OCI-LY7 (cell line): ENCODE measurements at regions not wholly inside any gene's neighbourhood (a gene's known extent, or its start where the extent isn't known, plus 50 kb on each side); places are given as distances from the start of the nearest gene placed in this dataset.

Experiments used
- BruUV-seq: library from RNA; stranded (reverse); fragments of 400-500 nt; replicated peaks from 2 replicates; lab custom pipeline; 2021; lab: Mats Ljungman, UMichigan
- CTCF ChIA-PET: fragments of 300-600 bp; sonication (Branson Sonifier 250); formaldehyde crosslinking; loops from one replicate; lab custom pipeline; 2022; ENCODE audit warnings: antibody characterized with exemption; ENCODE audit not compliant: unreplicated experiment; lab: Charles Lee
- POLR2A ChIA-PET: fragments of 300-600 bp; sonication (Branson Sonifier 250); formaldehyde crosslinking; loops from one replicate; lab custom pipeline; 2022; ENCODE audit warnings: antibody characterized with exemption; lab: Charles Lee
- DNase-seq: peaks from one replicate; pipeline ENCODE4 v3.0.0-alpha.2; 2015; ENCODE audit warnings: low spot score
- H2AFZ ChIP-seq: fragments of 200-600 bp; sonication (generic), shearing (Covaris generic); 2 replicates; pipeline ENCODE4 v1.6.1; 2014; ENCODE audit warnings: mild to moderate bottlenecking, antibody characterized with exemption, low read length, moderate library complexity
- H3K27ac ChIP-seq: fragments of 200-600 bp; sonication (generic); 2 replicates; pipeline ENCODE4 v1.5.1; 2014; ENCODE audit warnings: mixed run types, low read depth, mild to moderate bottlenecking, moderate library complexity, low read length, inconsistent platforms; ENCODE audit not compliant: poor library complexity, severe bottlenecking
- H3K36me3 ChIP-seq: fragments of 200-600 bp; sonication (generic); 2 replicates; pipeline ENCODE4 v1.6.1; 2014; ENCODE audit warnings: mild to moderate bottlenecking, antibody characterized with exemption, low read length, moderate library complexity, mixed read lengths; ENCODE audit not compliant: insufficient read depth
- H3K4me1 ChIP-seq: fragments of 200-600 bp; sonication (generic); 2 replicates; pipeline ENCODE4 v1.5.1; 2014; ENCODE audit warnings: mild to moderate bottlenecking, low read length; ENCODE audit not compliant: insufficient read depth, poor library complexity, severe bottlenecking
- H3K4me2 ChIP-seq: fragments of 200-600 bp; sonication (generic); 2 replicates; pipeline ENCODE4 v1.6.1; 2014; ENCODE audit warnings: mild to moderate bottlenecking, low read length
- H3K4me3 ChIP-seq: fragments of 200-600 bp; sonication (generic); 2 replicates; pipeline ENCODE4 v1.5.1; 2014; ENCODE audit warnings: mild to moderate bottlenecking, low read depth, low read length; ENCODE audit not compliant: poor library complexity, severe bottlenecking
- H3K79me2 ChIP-seq: fragments of 200-600 bp; sonication (generic); 2 replicates; pipeline ENCODE4 v1.6.1; 2016; ENCODE audit warnings: low read depth, mild to moderate bottlenecking, low read length, moderate library complexity, mixed read lengths; ENCODE audit not compliant: insufficient read depth
- H3K9me2 ChIP-seq: fragments of 200-600 bp; sonication (generic); 2 replicates; pipeline ENCODE4 v1.6.1; 2016; ENCODE audit warnings: mild to moderate bottlenecking, low read length, mixed read lengths; ENCODE audit not compliant: insufficient read depth
- H3K9me3 ChIP-seq: fragments of 200-600 bp; sonication (generic); 2 replicates; pipeline ENCODE4 v1.6.1; 2014; ENCODE audit warnings: mild to moderate bottlenecking, mixed run types, low read length, mixed read lengths
- H4K20me1 ChIP-seq: fragments of 200-600 bp; sonication (generic); 2 replicates; pipeline ENCODE4 v1.6.1; 2014; ENCODE audit warnings: mild to moderate bottlenecking, antibody characterized with exemption, low read length, moderate library complexity, mixed read lengths; ENCODE audit not compliant: insufficient read depth
- EZH2phosphoT487 ChIP-seq: fragments of 200-600 bp; sonication (generic); IDR thresholded peaks from 2 replicates; pipeline ENCODE4 v1.6.1; 2018; ENCODE audit warnings: low read depth, borderline replicate concordance, mild to moderate bottlenecking, mixed run types, antibody characterized with exemption, low read length, moderate library complexity, mixed read lengths
- intact Hi-C: fragments of 100-400 bp; cut with micrococcal nuclease; formaldehyde crosslinking; loops from one replicate; pipeline ENCODE4 v1.10.0; 2022; ENCODE audit not compliant: unreplicated experiment
- TF ChIP-seq, protein P1 (sequence below): fragments of 200-600 bp; sonication (generic); conservative IDR thresholded peaks from 2 replicates; pipeline ENCODE4 v1.5.1; 2014; ENCODE audit warnings: mild to moderate bottlenecking, antibody characterized with exemption, low read length, moderate library complexity, mixed read lengths

DNA sequence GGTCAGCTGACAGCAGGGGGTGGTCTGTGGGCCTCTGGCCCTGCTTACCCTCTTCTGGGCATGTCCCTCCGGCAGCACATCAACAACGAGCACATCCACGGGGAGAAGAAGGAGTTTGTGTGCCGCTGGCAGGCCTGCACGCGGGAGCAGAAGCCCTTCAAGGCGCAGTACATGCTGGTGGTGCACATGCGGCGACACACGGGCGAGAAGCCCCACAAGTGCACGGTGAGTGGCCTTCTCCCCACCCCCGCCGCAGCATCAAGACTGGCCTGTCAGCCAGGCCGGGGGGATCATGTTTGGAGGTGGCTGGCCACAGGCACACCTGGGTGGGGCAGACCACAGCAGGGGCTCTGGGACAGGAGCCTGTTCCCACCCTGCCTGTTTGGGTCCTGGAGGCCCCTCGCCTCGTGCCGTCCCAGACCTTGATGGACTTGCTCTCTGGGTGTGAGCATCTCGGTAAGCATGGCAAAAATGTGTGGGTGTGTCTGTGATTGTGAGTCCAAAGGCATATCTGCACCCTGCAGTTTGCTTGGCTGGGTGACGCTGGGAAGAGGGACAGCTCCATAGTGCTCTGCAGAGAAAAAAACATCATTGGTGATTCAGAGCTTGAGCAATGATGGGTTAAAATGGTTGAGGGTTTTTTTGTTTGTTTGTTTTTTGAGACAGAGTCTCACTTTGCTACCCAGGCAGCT is 242.8 kb downstream of the GLI2 start:
- intact Hi-C loops: no loop called here
- DNase-seq: no peak
- Histone ChIP-seq H3K4me3 (no peak overlapping the region), H3K36me3 (no peaks in the 10 kb centered on the region), H3K9me3 (no peaks in the 10 kb centered on the region), H3K79me2 (no peaks in the 10 kb centered on the region), H2AFZ (no peak overlapping the region), H3K4me2 (no peak overlapping the region), H4K20me1 (no peaks in the 10 kb centered on the region), H3K4me1 (no peaks in the 10 kb centered on the region), H3K9me2 (no peaks in the 10 kb centered on the region), H3K27ac (no peak overlapping the region)
- ChIA-PET CTCF (no interaction called here), POLR2A (no interaction called here)
- no peak for TF ChIP-seq EZH2phosphoT487
- TF ChIP-seq, protein P1, sequence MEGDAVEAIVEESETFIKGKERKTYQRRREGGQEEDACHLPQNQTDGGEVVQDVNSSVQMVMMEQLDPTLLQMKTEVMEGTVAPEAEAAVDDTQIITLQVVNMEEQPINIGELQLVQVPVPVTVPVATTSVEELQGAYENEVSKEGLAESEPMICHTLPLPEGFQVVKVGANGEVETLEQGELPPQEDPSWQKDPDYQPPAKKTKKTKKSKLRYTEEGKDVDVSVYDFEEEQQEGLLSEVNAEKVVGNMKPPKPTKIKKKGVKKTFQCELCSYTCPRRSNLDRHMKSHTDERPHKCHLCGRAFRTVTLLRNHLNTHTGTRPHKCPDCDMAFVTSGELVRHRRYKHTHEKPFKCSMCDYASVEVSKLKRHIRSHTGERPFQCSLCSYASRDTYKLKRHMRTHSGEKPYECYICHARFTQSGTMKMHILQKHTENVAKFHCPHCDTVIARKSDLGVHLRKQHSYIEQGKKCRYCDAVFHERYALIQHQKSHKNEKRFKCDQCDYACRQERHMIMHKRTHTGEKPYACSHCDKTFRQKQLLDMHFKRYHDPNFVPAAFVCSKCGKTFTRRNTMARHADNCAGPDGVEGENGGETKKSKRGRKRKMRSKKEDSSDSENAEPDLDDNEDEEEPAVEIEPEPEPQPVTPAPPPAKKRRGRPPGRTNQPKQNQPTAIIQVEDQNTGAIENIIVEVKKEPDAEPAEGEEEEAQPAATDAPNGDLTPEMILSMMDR: no peak
- BruUV-seq: no TSS peak

DNA sequence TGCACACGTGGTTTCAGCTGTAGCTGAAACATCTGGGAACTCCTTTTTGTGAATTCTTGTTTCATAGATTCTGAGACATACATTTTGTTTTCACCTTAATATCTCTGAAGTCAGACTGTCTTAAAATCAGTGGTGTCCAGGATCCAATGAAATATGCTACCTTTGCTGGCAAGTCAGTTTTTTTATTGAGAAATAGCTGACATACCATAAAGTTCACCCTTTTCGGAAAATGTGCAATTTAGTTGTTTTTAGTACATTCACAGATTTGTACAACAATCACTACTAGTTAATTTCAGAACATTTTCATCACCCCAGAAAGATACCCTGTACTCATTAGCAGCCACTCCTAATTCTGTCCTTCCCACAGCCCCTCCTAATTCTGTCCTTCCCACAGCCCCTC is 243.7 kb downstream of the GLI2 start:
- intact Hi-C loops: no loop called here
- no TSS peak for BruUV-seq
- Histone ChIP-seq H3K36me3 (no peaks in the 10 kb centered on the region), H4K20me1 (no peaks in the 10 kb centered on the region), H3K79me2 (no peaks in the 10 kb centered on the region), H3K27ac (no peak overlapping the region), H3K9me2 (no peaks in the 10 kb centered on the region), H2AFZ (no peak overlapping the region), H3K4me3 (no peak overlapping the region), H3K9me3 (no peaks in the 10 kb centered on the region), H3K4me1 (no peaks in the 10 kb centered on the region), H3K4me2 (no peak overlapping the region)
- ChIA-PET POLR2A (no interaction called here), CTCF (no interaction called here)
- TF ChIP-seq, protein P1: no peak
- DNase-seq: no peak

DNA sequence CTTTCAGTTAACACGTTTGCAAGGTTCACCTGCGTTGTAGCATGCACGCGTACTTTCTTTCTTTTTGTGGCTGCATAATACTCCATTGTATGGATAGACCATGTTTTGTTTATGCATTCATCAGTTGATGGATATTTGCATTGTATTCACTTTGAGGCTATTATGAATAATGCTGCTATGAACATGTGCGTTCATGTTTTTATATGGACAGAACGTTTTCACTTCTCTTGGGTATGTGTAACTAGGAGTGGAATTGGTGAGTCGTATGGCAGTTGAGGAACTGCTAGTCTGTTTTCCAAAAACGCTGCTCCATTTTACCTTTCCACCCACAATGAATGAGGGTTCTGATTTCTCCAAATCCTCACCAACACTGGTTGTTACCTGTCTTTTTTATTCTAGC is 244.3 kb downstream of the GLI2 start:
- Histone ChIP-seq H3K9me2 (no peaks in the 10 kb centered on the region), H3K9me3 (no peaks in the 10 kb centered on the region), H2AFZ (no peak overlapping the region), H4K20me1 (no peaks in the 10 kb centered on the region), H3K36me3 (no peaks in the 10 kb centered on the region), H3K79me2 (no peaks in the 10 kb centered on the region), H3K4me3 (no peak overlapping the region), H3K4me1 (no peaks in the 10 kb centered on the region), H3K4me2 (no peak overlapping the region), H3K27ac (no peak overlapping the region)
- ChIA-PET POLR2A (no interaction called here), CTCF (no interaction called here)
- DNase-seq: no peak
- TF ChIP-seq, protein P1: no peak
- TF ChIP-seq EZH2phosphoT487: no peak
- intact Hi-C loops: no loop called here
- no TSS peak for BruUV-seq
